ENCODE measurements at regions not wholly inside any gene's neighbourhood (a gene's known extent, or its start where the extent isn't known, plus 50 kb on each side); places are given as distances from the start of the nearest gene placed in this dataset.
"Not testable (repeated sequence)": the region's sequence is repeated elsewhere in the genome, so short reads cannot be mapped to it uniquely, and the experiment has no call there.

GRCh38 chr1:101371259-101371658, 134.4 kb downstream of the S1PR1 start:
- POLR2A ChIA-PET: no interaction called here
- no peak for DNase-seq
- no peak overlapping the region for H3K4me3 Mint-ChIP-seq
- no peaks in the 10 kb centered on the region for H3K27me3 Mint-ChIP-seq
- H3K36me3 Mint-ChIP-seq (ENCODE audit: low read depth): no peaks in the 10 kb centered on the region
- CTCF ChIA-PET: no interaction called here
- TF ChIP-seq, protein P1, sequence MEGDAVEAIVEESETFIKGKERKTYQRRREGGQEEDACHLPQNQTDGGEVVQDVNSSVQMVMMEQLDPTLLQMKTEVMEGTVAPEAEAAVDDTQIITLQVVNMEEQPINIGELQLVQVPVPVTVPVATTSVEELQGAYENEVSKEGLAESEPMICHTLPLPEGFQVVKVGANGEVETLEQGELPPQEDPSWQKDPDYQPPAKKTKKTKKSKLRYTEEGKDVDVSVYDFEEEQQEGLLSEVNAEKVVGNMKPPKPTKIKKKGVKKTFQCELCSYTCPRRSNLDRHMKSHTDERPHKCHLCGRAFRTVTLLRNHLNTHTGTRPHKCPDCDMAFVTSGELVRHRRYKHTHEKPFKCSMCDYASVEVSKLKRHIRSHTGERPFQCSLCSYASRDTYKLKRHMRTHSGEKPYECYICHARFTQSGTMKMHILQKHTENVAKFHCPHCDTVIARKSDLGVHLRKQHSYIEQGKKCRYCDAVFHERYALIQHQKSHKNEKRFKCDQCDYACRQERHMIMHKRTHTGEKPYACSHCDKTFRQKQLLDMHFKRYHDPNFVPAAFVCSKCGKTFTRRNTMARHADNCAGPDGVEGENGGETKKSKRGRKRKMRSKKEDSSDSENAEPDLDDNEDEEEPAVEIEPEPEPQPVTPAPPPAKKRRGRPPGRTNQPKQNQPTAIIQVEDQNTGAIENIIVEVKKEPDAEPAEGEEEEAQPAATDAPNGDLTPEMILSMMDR (IDR thresholded peaks at IDR 0.05): no peak
- H3K4me1 Mint-ChIP-seq: no peaks in the 10 kb centered on the region
- H3K9me3 Mint-ChIP-seq: peaks cover 5% of the 10 kb centered on the region
- no peak overlapping the region for H3K27ac Mint-ChIP-seq
- intact Hi-C loops (cut with micrococcal nuclease): no loop called here
- ATAC-seq (ENCODE audit: low read depth): peak; percentile 31

- intact Hi-C loops (cut with micrococcal nuclease): no loop called here
- H3K4me1 Mint-ChIP-seq: peaks cover 2% of the 10 kb centered on the region
- H3K27ac Mint-ChIP-seq: no peak overlapping the region
- TF ChIP-seq, protein P1 (IDR thresholded peaks at IDR 0.05): no peak
- H3K4me3 Mint-ChIP-seq: no peak overlapping the region
- ChIA-PET CTCF (interaction anchor here (1.3 kb wide), 1 partner anchor 16 kb away, joined by 5 read pairs; no protein-coding TSS in a partner anchor), POLR2A (interaction anchor here (0.9 to 1.1 kb wide), 2 partner anchors 15 to 64 kb away, joined by 3 read pairs; no protein-coding TSS in a partner anchor)
- no peak for ATAC-seq (ENCODE audit: low read depth)
- no peak for DNase-seq
- H3K9me3 Mint-ChIP-seq: peaks cover 7% of the 10 kb centered on the region
- H3K36me3 Mint-ChIP-seq (ENCODE audit: low read depth): no peaks in the 10 kb centered on the region
- no peaks in the 10 kb centered on the region for H3K27me3 Mint-ChIP-seq
These were observed 136.8 kb downstream of the S1PR1 start for GRCh38 chr1:101373570-101373969.

GRCh38 chr1:101375448-101375847, 138.6 kb downstream of the S1PR1 start:
- H3K4me1 Mint-ChIP-seq: peaks cover 19% of the 10 kb centered on the region
- intact Hi-C loops (cut with micrococcal nuclease); DNase-seq; H3K9me3 Mint-ChIP-seq; H3K27ac Mint-ChIP-seq; H3K4me3 Mint-ChIP-seq; ATAC-seq (ENCODE audit: low read depth); H3K36me3 Mint-ChIP-seq (ENCODE audit: low read depth); H3K27me3 Mint-ChIP-seq: not testable (repeated sequence)
- CTCF ChIA-PET: interaction anchor here (1.1 kb wide), 1 partner anchor 87 kb away, joined by 3 read pairs; no protein-coding TSS in a partner anchor
- POLR2A ChIA-PET: interaction anchor here (0.6 to 0.7 kb wide), 3 partner anchors 18 to 1448 kb away, joined by 3 to 5 read pairs (median 3); no protein-coding TSS in a partner anchor

- CTCF ChIA-PET: interaction anchor here (0.6 to 1.0 kb wide), 2 partner anchors 18 to 86 kb away, joined by 4 read pairs; no protein-coding TSS in a partner anchor
- H3K27me3 Mint-ChIP-seq: no peaks in the 10 kb centered on the region
These were observed 139.6 kb downstream of the S1PR1 start for GRCh38 chr1:101376121-101377083.

DNA sequence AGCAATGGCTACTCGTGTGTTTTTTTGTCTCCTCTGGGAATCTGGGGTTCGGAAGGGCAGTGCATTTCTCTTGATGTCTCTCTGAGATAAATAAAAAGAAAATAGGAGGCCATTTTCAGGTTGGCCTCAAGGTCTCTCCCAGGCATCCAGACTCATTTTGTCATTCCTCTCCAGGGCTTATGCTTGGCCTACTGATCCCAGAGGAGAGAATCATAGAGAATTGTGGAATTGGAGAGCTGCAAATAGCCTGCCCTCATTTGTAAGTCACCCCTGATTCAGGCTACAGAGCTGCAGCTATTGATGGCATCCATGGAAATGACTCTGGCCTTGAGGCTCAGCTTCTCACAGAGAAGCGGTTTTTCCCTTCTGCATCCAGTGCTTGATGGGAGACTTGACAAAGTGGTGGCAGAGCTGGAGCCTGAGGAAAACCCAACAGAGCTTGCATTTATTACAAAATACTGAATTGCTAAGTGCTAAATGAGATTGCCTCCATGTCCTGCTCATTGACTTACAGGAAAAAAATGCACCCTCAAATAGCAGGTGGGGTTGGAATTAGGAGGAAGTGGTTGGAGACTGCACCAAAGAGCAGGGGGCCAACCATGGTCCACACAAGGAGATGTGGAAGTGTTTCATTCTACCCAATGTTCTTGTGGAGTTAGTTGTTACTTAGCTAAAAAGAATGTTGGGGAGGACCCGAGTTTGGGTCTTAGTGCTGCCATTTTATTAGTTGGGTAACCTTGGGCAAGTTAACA, 140.4 kb downstream of the S1PR1 start:
- no peak overlapping the region for H3K4me3 Mint-ChIP-seq
- ChIA-PET CTCF (interaction anchor here (1.0 kb wide), 1 partner anchor 19 kb away, joined by 4 read pairs; no protein-coding TSS in a partner anchor), POLR2A (no interaction called here)
- H3K27me3 Mint-ChIP-seq: no peaks in the 10 kb centered on the region
- no peaks in the 10 kb centered on the region for H3K36me3 Mint-ChIP-seq (ENCODE audit: low read depth)
- intact Hi-C loops (cut with micrococcal nuclease): no loop called here
- H3K4me1 Mint-ChIP-seq: peaks cover 27% of the 10 kb centered on the region
- H3K27ac Mint-ChIP-seq: no peak overlapping the region
- TF ChIP-seq, protein P1 (IDR thresholded peaks at IDR 0.05): no peak
- ATAC-seq (ENCODE audit: low read depth) (no peak), DNase-seq (no peak)
- peaks cover 7% of the 10 kb centered on the region for H3K9me3 Mint-ChIP-seq

More at GRCh38 chr1:101376121-101377083, 139.6 kb downstream of the S1PR1 start:
- no peak for ATAC-seq (ENCODE audit: low read depth)
- Mint-ChIP-seq H3K4me1 (peaks cover 27% of the 10 kb centered on the region), H3K36me3 (ENCODE audit: low read depth) (no peaks in the 10 kb centered on the region), H3K4me3 (no peak overlapping the region), H3K9me3 (peaks cover 7% of the 10 kb centered on the region), H3K27ac (no peak overlapping the region)
- intact Hi-C loops (cut with micrococcal nuclease): no loop called here
- POLR2A ChIA-PET: interaction anchor here (0.8 kb wide), 1 partner anchor 31 kb away, joined by 3 read pairs; no protein-coding TSS in a partner anchor
- no peak for DNase-seq
- TF ChIP-seq, protein P1 (IDR thresholded peaks at IDR 0.05): no peak

Data from activated B cell treated with CpG ODN at 0.5 μM for 24 hours (primary cell).